ENCODE measurements at regions not wholly inside any gene's neighbourhood (a gene's known extent, or its start where the extent isn't known, plus 50 kb on each side); places are given as distances from the start of the nearest gene placed in this dataset.

DNA sequence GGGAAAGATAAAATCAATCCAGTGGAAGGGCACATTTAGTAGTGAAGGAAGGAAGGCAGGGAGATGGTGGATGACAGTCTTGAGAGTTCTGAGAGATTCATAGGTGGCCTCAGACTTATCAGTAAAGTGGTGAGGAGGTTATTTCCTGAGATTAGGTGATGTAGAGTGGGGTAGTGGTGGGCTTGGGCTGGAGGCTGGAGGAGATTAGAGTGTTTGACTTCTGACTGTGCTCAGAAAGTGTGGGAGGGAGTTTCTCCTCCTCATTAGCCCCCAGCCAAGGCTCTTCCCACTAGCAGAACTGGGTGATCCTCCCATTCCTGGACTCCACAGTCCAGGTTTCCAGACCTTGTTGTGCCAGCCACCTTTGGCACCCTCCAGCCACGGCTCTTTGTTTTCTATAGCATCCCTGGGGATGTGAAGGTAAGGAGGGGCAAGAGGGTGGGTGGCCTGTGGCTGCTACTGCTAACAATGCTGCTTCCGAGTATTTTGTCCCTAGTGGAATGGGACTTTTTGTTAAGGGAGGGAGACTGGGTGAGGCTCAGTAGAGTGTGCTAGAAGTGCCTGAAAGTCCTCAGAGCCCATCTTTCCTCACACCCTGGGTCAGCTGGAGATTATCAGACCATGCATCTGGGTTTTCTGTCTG, 94.4 kb downstream of the ADRB2 start:
- Histone ChIP-seq H3K27ac (ENCODE audit: low read depth, low read length) (no peak overlapping the region), H3K4me3 (ENCODE audit: low read length) (no peak overlapping the region), H3K27me3 (ENCODE audit: control insufficient read depth, insufficient read depth, low read length) (no peaks in the 10 kb centered on the region), H3K4me1 (ENCODE audit: control insufficient read depth, insufficient read depth, low read length) (no peaks in the 10 kb centered on the region), H3K9ac (ENCODE audit: low read length) (no peak overlapping the region), H3K36me3 (ENCODE audit: control insufficient read depth, insufficient read depth, low read length) (no peaks in the 10 kb centered on the region)

DNA sequence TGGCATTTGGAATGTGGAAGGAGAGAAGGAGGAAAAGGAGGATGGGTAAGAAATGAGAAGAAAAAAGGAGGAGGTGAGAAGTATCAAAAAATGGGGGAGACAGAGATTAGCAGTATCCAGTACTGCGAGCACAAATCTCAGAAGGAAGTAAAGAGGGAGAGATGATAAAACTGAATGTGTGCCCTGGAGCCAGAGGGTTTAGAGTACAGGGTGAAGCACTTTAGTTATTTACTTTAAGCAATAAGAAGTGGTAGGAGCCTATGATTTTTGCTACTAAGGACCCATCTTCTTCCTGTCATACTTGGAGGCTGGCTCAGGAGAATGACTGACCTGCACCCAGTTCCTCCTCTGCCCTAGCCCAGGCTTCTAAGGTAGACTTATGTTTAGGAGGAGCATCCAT, 94.9 kb downstream of the ADRB2 start:
- no peaks in the 10 kb centered on the region for H3K36me3 ChIP-seq (ENCODE audit: control insufficient read depth, insufficient read depth, low read length)
- no peak overlapping the region for H3K27ac ChIP-seq (ENCODE audit: low read depth, low read length)
- no peaks in the 10 kb centered on the region for H3K4me1 ChIP-seq (ENCODE audit: control insufficient read depth, insufficient read depth, low read length)
- H3K4me3 ChIP-seq (ENCODE audit: low read length): no peak overlapping the region
- H3K27me3 ChIP-seq (ENCODE audit: control insufficient read depth, insufficient read depth, low read length): no peaks in the 10 kb centered on the region
- H3K9ac ChIP-seq (ENCODE audit: low read length): no peak overlapping the region

DNA sequence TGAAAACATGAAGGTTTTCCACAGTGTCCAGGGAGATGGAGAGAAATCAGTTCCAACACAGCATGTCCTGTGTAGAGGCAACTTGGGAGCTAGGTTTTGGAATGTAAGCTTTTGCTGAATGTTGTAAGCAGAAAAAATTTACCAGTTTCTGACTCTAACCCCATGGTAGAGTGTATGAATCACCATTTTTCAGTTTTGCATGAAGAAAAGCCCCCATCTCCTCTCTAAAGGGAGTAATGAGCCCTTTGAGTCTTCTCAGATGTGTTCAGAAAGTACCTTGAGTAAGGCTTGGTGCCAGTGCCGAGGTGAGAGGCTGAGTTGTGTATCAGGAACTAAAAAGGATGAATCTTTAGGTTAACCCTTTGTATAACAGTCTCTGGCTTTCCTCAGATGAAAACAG, 96.2 kb downstream of the ADRB2 start:
- H3K4me3 ChIP-seq (ENCODE audit: low read length): no peak overlapping the region
- no peaks in the 10 kb centered on the region for H3K27me3 ChIP-seq (ENCODE audit: control insufficient read depth, insufficient read depth, low read length)
- H3K9ac ChIP-seq (ENCODE audit: low read length): no peak overlapping the region
- H3K27ac ChIP-seq (ENCODE audit: low read depth, low read length): no peak overlapping the region
- H3K36me3 ChIP-seq (ENCODE audit: control insufficient read depth, insufficient read depth, low read length): no peaks in the 10 kb centered on the region
- no peaks in the 10 kb centered on the region for H3K4me1 ChIP-seq (ENCODE audit: control insufficient read depth, insufficient read depth, low read length)

DNA sequence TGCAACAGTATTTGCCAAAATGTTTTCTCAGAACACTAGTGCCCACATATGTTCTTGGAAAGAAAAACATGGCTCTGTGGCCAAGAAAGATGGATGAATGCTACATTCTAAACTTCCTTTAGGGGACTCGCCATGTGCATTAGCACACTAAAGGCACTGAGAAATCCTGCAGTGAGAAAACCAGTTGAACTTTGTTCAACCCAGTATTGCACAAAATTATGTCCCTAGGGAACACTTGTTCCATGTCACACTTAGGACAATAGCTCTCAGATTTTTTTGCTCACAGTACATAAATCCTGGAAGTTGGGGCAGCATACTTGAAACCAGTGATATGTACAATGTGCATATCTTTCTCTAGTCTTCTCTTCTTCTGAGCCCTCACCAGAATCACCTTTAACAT, 96.6 kb downstream of the ADRB2 start:
- Histone ChIP-seq H3K27me3 (ENCODE audit: control insufficient read depth, insufficient read depth, low read length) (no peaks in the 10 kb centered on the region), H3K9ac (ENCODE audit: low read length) (no peak overlapping the region), H3K4me3 (ENCODE audit: low read length) (no peak overlapping the region), H3K36me3 (ENCODE audit: control insufficient read depth, insufficient read depth, low read length) (no peaks in the 10 kb centered on the region), H3K4me1 (ENCODE audit: control insufficient read depth, insufficient read depth, low read length) (no peaks in the 10 kb centered on the region), H3K27ac (ENCODE audit: low read depth, low read length) (no peak overlapping the region)

DNA sequence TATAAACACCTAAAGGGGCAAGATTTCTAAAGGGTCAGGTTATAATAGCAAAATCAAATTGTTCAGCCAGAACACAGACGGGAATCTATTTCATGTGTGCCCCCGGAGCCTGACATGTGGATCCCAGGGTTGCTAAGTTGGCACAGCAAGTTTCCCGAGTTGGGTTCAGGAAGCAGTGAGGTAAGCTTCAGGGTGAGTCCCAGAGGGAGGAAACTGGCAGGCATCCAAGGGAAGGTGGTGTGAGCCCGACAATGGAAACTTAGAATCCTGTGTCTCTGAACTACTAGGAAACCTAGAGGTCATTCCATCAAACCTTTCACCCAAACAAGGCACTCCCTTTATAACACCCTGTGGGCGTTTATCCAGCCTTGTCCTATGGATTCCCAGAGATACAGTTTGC, 98.4 kb downstream of the ADRB2 start:
- no peaks in the 10 kb centered on the region for H3K4me1 ChIP-seq (ENCODE audit: control insufficient read depth, insufficient read depth, low read length)
- H3K27me3 ChIP-seq (ENCODE audit: control insufficient read depth, insufficient read depth, low read length): no peaks in the 10 kb centered on the region
- no peak overlapping the region for H3K9ac ChIP-seq (ENCODE audit: low read length)
- H3K36me3 ChIP-seq (ENCODE audit: control insufficient read depth, insufficient read depth, low read length): no peaks in the 10 kb centered on the region
- H3K4me3 ChIP-seq (ENCODE audit: low read length): no peak overlapping the region
- H3K27ac ChIP-seq (ENCODE audit: low read depth, low read length): no peak overlapping the region

DNA sequence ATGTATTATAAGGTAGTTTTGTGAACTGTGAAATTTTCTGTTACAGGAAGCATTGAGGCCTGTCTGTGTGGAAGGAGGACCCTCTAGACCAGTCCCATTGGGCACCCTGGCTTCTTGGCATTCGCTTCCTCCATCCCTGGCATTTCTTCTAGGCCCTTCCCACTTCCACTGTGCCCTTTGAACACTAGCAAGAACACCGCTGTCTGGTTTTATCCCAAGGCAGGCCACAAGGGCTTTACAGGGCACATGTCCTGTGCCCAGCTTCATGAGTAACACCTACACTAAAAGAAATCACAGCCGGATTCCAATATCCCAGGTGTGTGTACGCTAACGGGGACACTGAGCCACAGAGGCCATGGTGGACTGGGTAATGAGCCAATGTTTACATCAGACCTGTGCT, 99.8 kb downstream of the ADRB2 start:
- no peaks in the 10 kb centered on the region for H3K4me1 ChIP-seq (ENCODE audit: control insufficient read depth, insufficient read depth, low read length)
- no peak overlapping the region for H3K4me3 ChIP-seq (ENCODE audit: low read length)
- H3K27me3 ChIP-seq (ENCODE audit: control insufficient read depth, insufficient read depth, low read length): no peaks in the 10 kb centered on the region
- H3K27ac ChIP-seq (ENCODE audit: low read depth, low read length): no peak overlapping the region
- H3K36me3 ChIP-seq (ENCODE audit: control insufficient read depth, insufficient read depth, low read length): no peaks in the 10 kb centered on the region
- H3K9ac ChIP-seq (ENCODE audit: low read length): no peak overlapping the region

DNA sequence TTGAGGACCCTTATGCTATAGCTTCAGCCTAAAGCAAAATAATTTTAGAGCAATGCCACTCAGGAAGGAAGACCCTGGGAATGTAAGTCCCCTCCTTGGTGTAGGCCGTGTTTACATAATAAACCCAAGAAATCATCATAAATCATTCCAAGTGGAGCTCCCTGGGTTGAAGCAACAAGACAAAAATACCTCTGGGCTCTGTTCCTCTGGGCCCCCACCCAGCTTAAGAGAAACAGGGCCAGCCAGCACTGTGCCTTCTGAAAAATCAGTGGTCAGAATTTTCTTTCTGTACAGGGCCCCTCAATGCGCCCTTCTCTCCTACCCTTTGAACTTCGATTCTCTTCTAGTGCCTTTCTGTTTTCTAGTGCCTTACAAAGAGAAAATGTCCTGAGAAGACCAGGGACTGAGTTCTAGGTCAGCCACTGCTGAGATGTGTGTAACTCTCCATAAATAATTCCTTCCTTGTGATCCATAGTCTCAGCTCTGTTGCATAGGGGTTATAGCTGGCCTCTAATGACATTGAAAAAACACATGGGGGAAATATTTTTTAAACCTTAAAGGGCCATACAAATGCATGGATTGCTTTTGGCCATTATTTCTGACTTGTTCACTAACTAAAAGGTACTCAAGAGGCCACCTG, 101.0 kb downstream of the ADRB2 start:
- Histone ChIP-seq H3K4me1 (ENCODE audit: control insufficient read depth, insufficient read depth, low read length) (no peaks in the 10 kb centered on the region), H3K9ac (ENCODE audit: low read length) (no peak overlapping the region), H3K27me3 (ENCODE audit: control insufficient read depth, insufficient read depth, low read length) (no peaks in the 10 kb centered on the region), H3K36me3 (ENCODE audit: control insufficient read depth, insufficient read depth, low read length) (no peaks in the 10 kb centered on the region), H3K27ac (ENCODE audit: low read depth, low read length) (no peak overlapping the region), H3K4me3 (ENCODE audit: low read length) (no peak overlapping the region)

DNA sequence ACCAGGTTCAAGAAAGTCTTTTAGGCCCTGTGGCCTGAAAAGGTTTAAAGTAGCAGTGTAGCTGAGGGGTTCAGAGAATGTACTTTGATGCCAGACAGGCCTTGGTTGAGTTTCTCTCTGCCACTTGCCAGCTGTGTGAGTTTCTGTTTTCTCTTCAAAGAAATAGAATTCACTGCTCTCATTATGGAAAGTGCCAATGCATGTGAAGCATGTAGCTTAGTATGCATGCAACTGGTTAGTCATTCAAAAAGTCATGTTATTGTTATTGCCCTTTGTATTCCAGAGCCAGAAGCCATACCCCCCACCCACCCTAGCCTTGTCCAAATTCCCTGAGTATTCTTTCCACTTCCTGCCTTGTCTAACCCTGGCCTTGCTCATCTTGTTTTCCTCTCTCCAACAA, 101.7 kb downstream of the ADRB2 start:
- Histone ChIP-seq H3K36me3 (ENCODE audit: control insufficient read depth, insufficient read depth, low read length) (no peaks in the 10 kb centered on the region), H3K4me1 (ENCODE audit: control insufficient read depth, insufficient read depth, low read length) (no peaks in the 10 kb centered on the region), H3K27me3 (ENCODE audit: control insufficient read depth, insufficient read depth, low read length) (no peaks in the 10 kb centered on the region), H3K9ac (ENCODE audit: low read length) (no peak overlapping the region), H3K27ac (ENCODE audit: low read depth, low read length) (no peak overlapping the region), H3K4me3 (ENCODE audit: low read length) (no peak overlapping the region)

DNA sequence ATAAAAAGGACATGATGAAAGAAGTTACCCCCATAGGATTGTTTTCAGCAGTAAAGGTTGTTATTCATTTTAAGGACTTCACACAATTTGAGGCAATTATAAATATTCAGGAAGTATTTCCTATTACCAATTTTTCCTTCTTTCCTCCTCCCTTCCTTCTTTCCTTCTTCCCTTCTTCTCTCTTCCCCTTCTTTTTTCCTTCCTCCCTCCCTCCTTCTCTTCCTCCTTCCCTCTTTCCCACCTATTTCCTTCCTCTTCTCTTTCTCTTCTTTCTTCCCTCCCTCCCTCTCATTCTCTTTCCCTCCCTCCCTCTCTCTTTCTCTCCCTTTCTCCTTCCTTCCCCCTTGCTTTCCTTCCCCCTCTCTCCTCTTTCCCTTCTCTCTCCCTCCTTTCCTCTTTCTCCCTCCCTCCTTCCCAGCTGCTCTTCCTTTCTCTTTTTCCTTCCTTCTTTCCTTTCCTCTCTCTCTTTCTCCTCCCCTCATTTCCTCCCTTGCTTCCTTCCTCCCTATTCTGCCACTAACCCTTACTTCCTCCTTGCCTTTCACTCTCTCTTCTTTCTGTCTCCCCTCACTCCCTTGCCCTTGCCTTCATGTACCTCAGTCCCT, 105.1 kb downstream of the ADRB2 start:
- H3K4me3 ChIP-seq (ENCODE audit: low read length): no peak overlapping the region
- H3K27ac ChIP-seq (ENCODE audit: low read depth, low read length): no peak overlapping the region
- H3K9ac ChIP-seq (ENCODE audit: low read length): no peak overlapping the region
- H3K4me1 ChIP-seq (ENCODE audit: control insufficient read depth, insufficient read depth, low read length): no peaks in the 10 kb centered on the region
- H3K36me3 ChIP-seq (ENCODE audit: control insufficient read depth, insufficient read depth, low read length): no peaks in the 10 kb centered on the region
- no peaks in the 10 kb centered on the region for H3K27me3 ChIP-seq (ENCODE audit: control insufficient read depth, insufficient read depth, low read length)

DNA sequence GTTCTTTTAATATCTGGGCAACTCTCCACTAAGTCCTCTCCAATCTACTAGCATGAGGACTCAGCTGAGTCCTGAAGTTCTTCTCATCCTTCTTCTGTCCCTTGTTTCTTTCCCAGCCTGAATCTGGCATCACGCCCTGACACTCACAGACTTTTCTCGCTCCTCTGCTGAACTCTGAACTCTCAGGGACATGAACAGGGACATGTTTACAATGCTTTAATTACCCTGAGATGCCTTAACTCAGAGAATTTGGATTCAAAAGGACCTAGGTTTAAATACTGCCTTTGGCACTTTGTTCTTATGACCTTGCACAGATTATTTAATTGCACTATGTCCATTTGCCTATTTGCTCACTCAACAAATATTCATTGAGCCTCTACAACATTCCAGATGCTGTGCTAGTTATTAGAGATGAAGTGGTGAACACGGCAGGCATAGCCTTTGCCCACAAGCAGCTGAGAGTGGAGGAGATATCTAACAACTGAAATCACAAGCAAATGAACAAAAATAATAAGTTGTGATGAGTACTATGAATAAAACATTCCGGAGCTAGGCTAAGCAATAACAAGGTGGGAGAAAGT, 106.0 kb downstream of the ADRB2 start:
- Histone ChIP-seq H3K27me3 (ENCODE audit: control insufficient read depth, insufficient read depth, low read length) (no peaks in the 10 kb centered on the region), H3K9ac (ENCODE audit: low read length) (no peak overlapping the region), H3K36me3 (ENCODE audit: control insufficient read depth, insufficient read depth, low read length) (no peaks in the 10 kb centered on the region), H3K4me3 (ENCODE audit: low read length) (no peak overlapping the region), H3K27ac (ENCODE audit: low read depth, low read length) (no peak overlapping the region), H3K4me1 (ENCODE audit: control insufficient read depth, insufficient read depth, low read length) (no peaks in the 10 kb centered on the region)

DNA sequence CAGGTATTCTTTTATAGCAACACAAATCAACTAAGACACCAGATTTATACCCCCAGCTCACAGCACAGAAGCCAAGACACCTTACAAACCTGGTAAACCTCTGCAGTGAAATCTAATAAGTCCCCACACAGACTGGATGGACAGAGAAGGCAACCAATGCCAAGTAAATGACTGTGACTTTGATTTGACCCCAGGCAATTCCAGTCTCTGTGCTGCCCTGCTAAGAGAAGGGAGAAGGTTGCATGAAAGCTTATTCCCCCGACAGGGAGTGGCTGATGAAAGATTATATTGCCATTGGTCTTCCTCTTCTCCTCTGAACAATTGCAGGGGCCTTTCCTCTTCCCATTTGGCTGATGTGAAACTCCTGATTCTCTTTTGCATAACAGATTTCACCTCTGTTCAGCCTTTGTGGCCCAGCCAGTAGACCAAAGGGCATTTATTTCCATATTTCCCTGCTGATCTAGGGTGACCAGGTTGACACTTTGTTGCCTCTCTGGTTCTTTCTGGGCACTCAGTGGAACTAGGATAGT, 107.6 kb downstream of the ADRB2 start:
- Histone ChIP-seq H3K4me3 (ENCODE audit: low read length) (no peak overlapping the region), H3K9ac (ENCODE audit: low read length) (no peak overlapping the region), H3K4me1 (ENCODE audit: control insufficient read depth, insufficient read depth, low read length) (no peaks in the 10 kb centered on the region), H3K36me3 (ENCODE audit: control insufficient read depth, insufficient read depth, low read length) (no peaks in the 10 kb centered on the region), H3K27ac (ENCODE audit: low read depth, low read length) (no peak overlapping the region), H3K27me3 (ENCODE audit: control insufficient read depth, insufficient read depth, low read length) (no peaks in the 10 kb centered on the region)

DNA sequence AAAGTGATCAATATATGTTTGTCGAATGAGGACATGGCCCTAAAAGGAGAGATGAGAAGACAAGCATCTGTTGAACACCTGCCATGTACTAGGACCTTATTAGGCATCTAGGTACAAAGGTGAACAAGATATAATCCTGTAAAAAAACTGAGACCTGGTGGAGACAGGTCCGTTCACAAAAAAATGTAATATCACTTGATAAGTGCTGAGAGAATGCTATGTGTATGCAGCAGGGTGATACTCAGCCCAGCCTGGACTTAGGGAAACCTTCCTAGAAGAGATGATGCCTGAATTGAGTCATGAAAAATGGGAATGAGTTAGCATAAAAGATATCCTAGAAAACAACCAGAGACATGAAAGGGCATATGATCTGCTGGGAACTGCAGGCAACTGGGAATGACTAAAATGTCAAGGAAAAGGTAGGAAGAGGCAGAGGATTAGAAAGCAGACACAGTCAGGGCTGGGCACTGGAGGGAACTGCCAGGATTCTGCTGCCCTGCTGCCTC, 108.5 kb downstream of the ADRB2 start:
- no peaks in the 10 kb centered on the region for H3K36me3 ChIP-seq (ENCODE audit: control insufficient read depth, insufficient read depth, low read length)
- H3K4me1 ChIP-seq (ENCODE audit: control insufficient read depth, insufficient read depth, low read length): no peaks in the 10 kb centered on the region
- H3K4me3 ChIP-seq (ENCODE audit: low read length): no peak overlapping the region
- no peak overlapping the region for H3K27ac ChIP-seq (ENCODE audit: low read depth, low read length)
- H3K9ac ChIP-seq (ENCODE audit: low read length): no peak overlapping the region
- H3K27me3 ChIP-seq (ENCODE audit: control insufficient read depth, insufficient read depth, low read length): no peaks in the 10 kb centered on the region

All from rectal smooth muscle tissue (tissue), 1 donor.